IMR-90 (cell line): ENCODE measurements at regions not wholly inside any gene's neighbourhood (a gene's known extent, or its start where the extent isn't known, plus 50 kb on each side); places are given as distances from the start of the nearest gene placed in this dataset.

Source experiments
- ATAC-seq: fragments of 200-7000 bp; cut with Tn5 transposase; 2 replicates; pipeline ENCODE4 v1.9.1; 2020; ENCODE audit warnings: low read depth, mild to moderate bottlenecking, moderate library complexity
- BruUV-seq: library from RNA; stranded (reverse); fragments of 400-500 nt; replicated peaks from 2 replicates; lab custom pipeline; 2021; lab: Mats Ljungman, UMichigan
- CTCF ChIA-PET: fragments of 300-600 bp; formaldehyde crosslinking; extraction: SDS; loops from one replicate; lab custom pipeline; 2021; ENCODE audit warnings: antibody characterized with exemption; lab: Yijun Ruan, JAX
- POLR2A ChIA-PET: fragments of 300-600 bp; sonication (Branson Sonifier 250); formaldehyde crosslinking; loops from one replicate; lab custom pipeline; 2022; ENCODE audit warnings: antibody characterized with exemption; ENCODE audit not compliant: unreplicated experiment; lab: Charles Lee
- DNase-seq: peaks from one replicate; pipeline ENCODE4 v3.0.0; 2013
- H2AFZ ChIP-seq: replicated peaks from 2 replicates; pipeline ENCODE3; 2013; ENCODE audit warnings: low read length, mild to moderate bottlenecking; ENCODE audit not compliant: poor library complexity
- H2AK5ac ChIP-seq: 2 replicates; pipeline ENCODE4 v1.6.1; 2013; ENCODE audit warnings: low read depth, low read length, inconsistent platforms
- H2AK9ac ChIP-seq: replicated peaks from 2 replicates; pipeline ENCODE3; 2013; ENCODE audit warnings: mild to moderate bottlenecking, low read depth, low read length, moderate library complexity; ENCODE audit not compliant: poor library complexity
- H2BK120ac ChIP-seq: 2 replicates; pipeline ENCODE4 v1.6.1; 2013; ENCODE audit warnings: low read depth, low read length, inconsistent platforms
- H2BK15ac ChIP-seq: 3 replicates; pipeline ENCODE4 v1.6.1; 2013; ENCODE audit warnings: low read depth, low read length, inconsistent platforms
- H2BK20ac ChIP-seq: 2 replicates; pipeline ENCODE4 v1.6.1; 2013; ENCODE audit warnings: low read depth, mild to moderate bottlenecking, inconsistent platforms, low read length, moderate library complexity
- H2BK5ac ChIP-seq: 2 replicates; pipeline ENCODE4 v1.6.1; 2013; ENCODE audit warnings: mild to moderate bottlenecking, low read depth, low read length, inconsistent platforms; ENCODE audit not compliant: poor library complexity, severe bottlenecking
- H3K14ac ChIP-seq: replicated peaks from 2 replicates; pipeline ENCODE4 v1.6.1; 2013; ENCODE audit warnings: low read depth, low read length, inconsistent platforms
- H3K18ac ChIP-seq: 2 replicates; pipeline ENCODE4 v1.6.1; 2013; ENCODE audit warnings: low read depth, low read length, control low read depth
- H3K23ac ChIP-seq: 2 replicates; pipeline ENCODE4 v1.6.1; 2013; ENCODE audit warnings: low read depth, low read length, inconsistent platforms
- H3K27ac ChIP-seq: 2 replicates; pipeline ENCODE4 v1.5.1; 2013; ENCODE audit warnings: mild to moderate bottlenecking, control low read depth, low read length; ENCODE audit not compliant: insufficient read depth
- H3K27me3 ChIP-seq: 2 replicates; pipeline ENCODE4 v1.6.1; 2013; ENCODE audit warnings: low read length; ENCODE audit not compliant: control insufficient read depth, insufficient read depth
- H3K36me3 ChIP-seq: 2 replicates; pipeline ENCODE4 v1.6.1; 2013; ENCODE audit warnings: low read length, mixed read lengths; ENCODE audit not compliant: control insufficient read depth, insufficient read depth
- H3K4ac ChIP-seq: 2 replicates; pipeline ENCODE4 v1.6.1; 2013; ENCODE audit warnings: low read depth, low read length, inconsistent platforms
- H3K4me1 ChIP-seq: 2 replicates; pipeline ENCODE4 v1.6.1; 2013; ENCODE audit warnings: low read length, mixed read lengths; ENCODE audit not compliant: control insufficient read depth, insufficient read depth
- H3K4me2 ChIP-seq: 2 replicates; pipeline ENCODE4 v1.6.1; 2013; ENCODE audit warnings: low read depth, mild to moderate bottlenecking, control low read depth, low read length, moderate library complexity
- H3K4me3 ChIP-seq: 2 replicates; pipeline ENCODE4 v1.5.1; 2013; ENCODE audit warnings: low read depth, mild to moderate bottlenecking, control low read depth, low read length, moderate library complexity; ENCODE audit not compliant: insufficient read depth
- H3K56ac ChIP-seq: 2 replicates; pipeline ENCODE4 v1.6.1; 2013; ENCODE audit warnings: low read length, inconsistent platforms; ENCODE audit not compliant: insufficient read depth; ENCODE audit errors: extremely low read depth
- H3K79me1 ChIP-seq, 2 experiments: 2 replicates each; pipeline ENCODE4 v1.6.1; 2013; ENCODE audit warnings: low read length in 2 of 2, inconsistent platforms in 1 of 2, low read depth in 1 of 2
- H3K9ac ChIP-seq: 2 replicates; pipeline ENCODE4 v1.6.1; 2013; ENCODE audit warnings: low read depth, low read length, control low read depth
- H3K9me1 ChIP-seq: 2 replicates; pipeline ENCODE4 v1.6.1; 2013; ENCODE audit warnings: low read length, inconsistent platforms; ENCODE audit not compliant: insufficient read depth
- H3K9me3 ChIP-seq: 2 replicates; pipeline ENCODE4 v1.6.1; 2013; ENCODE audit warnings: low read length; ENCODE audit not compliant: control insufficient read depth, insufficient read depth
- H4K20me1 ChIP-seq: 2 replicates; pipeline ENCODE4 v1.6.1; 2013; ENCODE audit warnings: low read length, inconsistent platforms; ENCODE audit not compliant: insufficient read depth
- H4K5ac ChIP-seq: 2 replicates; pipeline ENCODE4 v1.6.1; 2013; ENCODE audit warnings: mild to moderate bottlenecking, low read depth, low read length, control low read depth
- H4K8ac ChIP-seq, 2 experiments: 2 replicates each; pipeline ENCODE4 v1.6.1; 2013; ENCODE audit warnings: low read depth in 2 of 2, low read length in 2 of 2, control low read depth in 1 of 2, inconsistent platforms in 1 of 2
- H4K91ac ChIP-seq: 2 replicates; pipeline ENCODE4 v1.6.1; 2013; ENCODE audit warnings: low read depth, low read length, inconsistent platforms; ENCODE audit not compliant: insufficient read depth
- USF2 ChIP-seq: fragments of 150-350 bp; IDR thresholded peaks from 2 replicates; pipeline ENCODE4 v1.6.1; 2017; ENCODE audit warnings: mild to moderate bottlenecking, antibody characterized with exemption, low read length, low read depth
- WGBS, 2 experiments: methylation state at CpG; one replicate each; pipeline versions ENCODE4 v1.1.5 to v1.1.7; 2013; ENCODE audit warnings: missing lambda C conversion rate in 2 of 2; ENCODE audit not compliant: insufficient read length in 1 of 2; ENCODE audit errors: extremely low coverage in 2 of 2; 5-methylcytosine and 5-hydroxymethylcytosine counted together
- dilution Hi-C: fragments of 300-500 bp; cut with HindIII; formaldehyde crosslinking; loops from one replicate; pipeline ENCODE4 v1.14.3; 2018; ENCODE audit warnings: low sequenced_read_pairs; ENCODE audit not compliant: unreplicated experiment
- in situ Hi-C: fragments of 300-500 bp; cut with MboI; formaldehyde crosslinking; loops from 3 replicates; pipeline ENCODE4 v1.14.3; 2019; ENCODE audit warnings: low sequenced_read_pairs, inconsistent platforms, mixed read lengths
- intact Hi-C: fragments of 100-400 bp; cut with micrococcal nuclease; formaldehyde crosslinking; loops from 2 replicates; pipeline ENCODE4 v1.10.0; 2022

DNA sequence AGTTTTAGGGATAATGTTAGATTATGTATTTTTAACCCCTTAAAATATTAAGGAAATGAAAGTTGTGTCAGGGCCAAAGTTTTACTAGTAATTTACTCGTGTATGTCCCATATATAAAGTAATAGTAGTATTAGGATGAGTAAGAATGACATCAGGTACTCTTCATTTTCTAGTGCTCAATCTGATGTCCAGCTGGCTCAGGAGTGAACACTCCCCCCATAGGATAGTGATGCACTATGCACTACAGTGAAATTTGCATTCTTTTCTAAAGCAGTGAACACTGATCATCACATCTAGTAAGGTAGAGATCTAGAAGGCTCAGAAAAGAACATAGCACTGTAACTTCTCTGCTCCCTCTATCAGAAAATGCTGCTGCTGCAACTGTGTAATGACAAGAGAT, 409.7 kb downstream of the GLUD2 start:
- no peak overlapping the region for H3K18ac ChIP-seq
- H3K36me3 ChIP-seq, result no peaks in the 10 kb centered on the region
- dilution Hi-C loops (no loop called here), intact Hi-C loops (no loop called here), in situ Hi-C loops (no loop called here)
- H2AK5ac ChIP-seq, result no peak overlapping the region
- no peaks in the 10 kb centered on the region for H3K4me1 ChIP-seq
- no peak overlapping the region for H4K8ac ChIP-seq
- no peaks in the 10 kb centered on the region for H3K9me3 ChIP-seq
- no peak overlapping the region for H3K14ac ChIP-seq
- H2BK5ac ChIP-seq, result no peak overlapping the region
- no TSS peak for BruUV-seq
- no peaks in the 10 kb centered on the region for H3K27me3 ChIP-seq
- no CpG with 5 or more reads among the region's 1 CpG for WGBS, 2 experiments
- no peak overlapping the region for H4K5ac ChIP-seq
- no peak overlapping the region for H3K9ac ChIP-seq
- H3K23ac ChIP-seq, result no peak overlapping the region
- CTCF ChIA-PET, result no interaction called here
- H3K4me3 ChIP-seq, result no peak overlapping the region
- no peak overlapping the region for H2BK15ac ChIP-seq
- no peak overlapping the region for H2BK120ac ChIP-seq
- no peak overlapping the region for H2BK20ac ChIP-seq
- no peaks in the 10 kb centered on the region for H3K79me1 ChIP-seq
- no peak for TF ChIP-seq USF2
- no peaks in the 10 kb centered on the region for H3K9me1 ChIP-seq
- POLR2A ChIA-PET, result no interaction called here
- no peak overlapping the region for H3K4ac ChIP-seq
- DNase-seq, result no peak
- ATAC-seq, result no peak
- H2AFZ ChIP-seq, result no peak overlapping the region
- H4K91ac ChIP-seq, result no peak overlapping the region
- H4K20me1 ChIP-seq, result no peaks in the 10 kb centered on the region
- no peak overlapping the region for H3K4me2 ChIP-seq
- H3K56ac ChIP-seq, result no peak overlapping the region
- no peak overlapping the region for H3K27ac ChIP-seq
- H2AK9ac ChIP-seq, result no peak overlapping the region
